ENCODE measurements at regions not wholly inside any gene's neighbourhood (a gene's known extent, or its start where the extent isn't known, plus 50 kb on each side); places are given as distances from the start of the nearest gene placed in this dataset.

GRCh38 chr17:71387456-71387855 is 733.4 kb upstream of the SOX9 start:
- no peak for DNase-seq (ENCODE audit: low spot score in 2 of 2)
- intact Hi-C loops (cut with DNase I; ENCODE audit: low total_unique reads): no loop called here
- no peak for TF ChIP-seq CTCF (IDR thresholded peaks at IDR 0.05)
- no peak for TF ChIP-seq POLR2A (IDR thresholded peaks at IDR 0.05)
- no peak overlapping the region for H3K4me3 ChIP-seq (ENCODE audit: low read depth, poor library complexity, severe bottlenecking)

DNA sequence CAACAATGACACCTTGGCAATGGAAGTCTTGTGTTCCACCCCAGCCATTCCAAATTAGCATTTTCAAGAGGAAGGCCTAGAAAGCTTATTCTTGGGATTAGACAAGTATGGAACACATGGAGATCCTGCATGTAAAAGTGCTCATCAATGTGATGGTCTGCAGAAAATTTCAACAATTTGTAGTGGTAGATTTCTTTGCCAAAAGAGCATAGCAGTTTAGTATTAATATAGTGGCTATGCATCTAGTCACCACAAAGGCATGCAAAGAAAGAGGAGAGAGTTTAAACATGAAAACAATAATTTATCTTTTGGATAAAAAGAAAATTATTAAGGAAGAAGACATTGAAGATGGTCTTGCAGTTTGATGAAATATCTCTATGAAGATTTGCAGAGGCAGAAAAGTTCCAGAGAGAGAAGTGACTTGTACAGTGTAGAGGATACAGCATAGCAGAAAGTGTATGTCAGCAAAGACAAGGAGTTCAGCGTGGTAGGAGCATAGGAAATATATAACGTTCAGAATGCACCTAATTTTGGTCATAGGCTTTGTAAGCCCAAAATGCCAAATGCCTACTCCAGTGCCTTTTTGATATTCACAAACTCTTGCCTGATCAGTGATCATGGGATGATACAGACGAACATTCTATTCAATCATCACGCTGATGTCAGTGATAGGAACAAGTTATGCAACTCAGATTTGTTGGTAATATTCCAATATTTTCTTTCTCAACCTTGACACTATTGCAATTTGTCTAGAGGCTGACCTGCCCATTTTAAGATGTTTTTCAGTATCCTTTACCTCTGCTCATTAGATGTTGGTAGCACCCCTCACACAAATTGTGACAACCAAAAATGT is 727.9 kb upstream of the SOX9 start:
- DNase-seq (ENCODE audit: low spot score in 2 of 2): no peak
- no peak for TF ChIP-seq CTCF (IDR thresholded peaks at IDR 0.05)
- TF ChIP-seq POLR2A (IDR thresholded peaks at IDR 0.05): no peak
- WGBS, 2 donors: 51 to 58% methylated on average over 4 of the region's 4 CpGs
- H3K4me3 ChIP-seq (ENCODE audit: low read depth, poor library complexity, severe bottlenecking): no peak overlapping the region
- intact Hi-C loops (cut with DNase I; ENCODE audit: low total_unique reads): no loop called here

GRCh38 chr17:71395901-71396300 is 724.9 kb upstream of the SOX9 start:
- WGBS, 2 donors: 43 to 45% methylated on average over 2 of the region's 2 CpGs
- no peak for TF ChIP-seq CTCF (IDR thresholded peaks at IDR 0.05)
- no peak for TF ChIP-seq POLR2A (IDR thresholded peaks at IDR 0.05)
- intact Hi-C loops (cut with DNase I; ENCODE audit: low total_unique reads): no loop called here
- H3K4me3 ChIP-seq (ENCODE audit: low read depth, poor library complexity, severe bottlenecking): no peak overlapping the region
- DNase-seq (ENCODE audit: low spot score in 2 of 2): no peak

- no peak overlapping the region for H3K4me3 ChIP-seq (ENCODE audit: low read depth, poor library complexity, severe bottlenecking)
- TF ChIP-seq CTCF (IDR thresholded peaks at IDR 0.05): no peak
- TF ChIP-seq POLR2A (IDR thresholded peaks at IDR 0.05): no peak
- intact Hi-C loops (cut with DNase I; ENCODE audit: low total_unique reads): no loop called here
- no peak for DNase-seq (ENCODE audit: low spot score in 2 of 2)
- WGBS, 2 donors: 91 to 96% methylated on average over 3 of the region's 3 CpGs
Measured at GRCh38 chr17:71396711-71397110, 724.1 kb upstream of the SOX9 start.

DNA sequence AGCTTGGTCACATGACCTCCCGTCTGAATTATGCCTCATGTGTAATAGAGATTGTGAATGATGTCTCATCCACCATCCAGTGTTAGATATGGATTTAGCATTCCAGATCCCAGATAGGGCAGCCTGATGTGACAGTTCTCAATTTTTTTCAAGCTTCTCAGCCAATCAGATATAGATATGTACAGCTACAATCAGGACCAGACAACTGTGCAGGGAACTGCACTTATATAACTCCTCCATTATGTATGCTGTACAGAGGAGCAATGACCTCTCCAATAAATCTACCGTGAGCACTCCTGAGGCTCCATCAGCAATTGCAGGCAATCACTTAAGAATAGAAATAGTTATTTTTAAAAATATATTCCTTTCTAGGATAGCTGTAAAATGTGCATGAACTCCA is 722.8 kb upstream of the SOX9 start:
- intact Hi-C loops (cut with DNase I; ENCODE audit: low total_unique reads): no loop called here
- H3K4me3 ChIP-seq (ENCODE audit: low read depth, poor library complexity, severe bottlenecking): no peak overlapping the region
- no peak for DNase-seq (ENCODE audit: low spot score in 2 of 2)
- no peak for TF ChIP-seq CTCF (IDR thresholded peaks at IDR 0.05)
- no peak for TF ChIP-seq POLR2A (IDR thresholded peaks at IDR 0.05)
- WGBS, 2 donors: 78 to 80% methylated on average over 2 of the region's 2 CpGs

- 44 to 56% methylated on average over 4 of the region's 4 CpGs for whole genome bisulfite sequencing, 2 donors
- no peak overlapping the region for H3K4me3 ChIP-seq (ENCODE audit: low read depth, poor library complexity, severe bottlenecking)
- intact Hi-C loops (cut with DNase I; ENCODE audit: low total_unique reads): no loop called here
- TF ChIP-seq POLR2A (IDR thresholded peaks at IDR 0.05) (no peak), CTCF (IDR thresholded peaks at IDR 0.05) (no peak)
- DNase-seq (ENCODE audit: low spot score in 2 of 2): no peak
Measured at GRCh38 chr17:71398800-71399219, 722.0 kb upstream of the SOX9 start.
